H1 (cell line): ENCODE measurements at regions not wholly inside any gene's neighbourhood (a gene's known extent, or its start where the extent isn't known, plus 50 kb on each side); places are given as distances from the start of the nearest gene placed in this dataset.

Experiments
- E2F6 ChIP-seq: IDR thresholded peaks from 2 replicates; pipeline ENCODE4 v1.6.1; 2012; ENCODE audit warnings: inconsistent platforms
- HDAC2 ChIP-seq, 2 experiments: fragments of 300-600 bp in 1 of 2; sonication (generic) in 1 of 2; IDR thresholded peaks; 2 replicates each; pipeline ENCODE4 v1.6.1; 2011 to 2012; ENCODE audit warnings: low read depth in 2 of 2, low read length in 2 of 2, mild to moderate bottlenecking in 2 of 2, moderate library complexity in 2 of 2, borderline replicate concordance in 1 of 2, inconsistent platforms in 1 of 2
- RFX5 ChIP-seq: IDR thresholded peaks from 2 replicates; pipeline ENCODE4 v1.6.1; 2011; ENCODE audit warnings: low read depth, low read length, improper control_type of control experiment, borderline replicate concordance
- RXRA ChIP-seq: IDR thresholded peaks from 2 replicates; pipeline ENCODE4 v1.6.1; 2011; ENCODE audit warnings: low read depth, mild to moderate bottlenecking, low read length, moderate library complexity; ENCODE audit not compliant: insufficient read depth
- SAP30 ChIP-seq: fragments of 300-600 bp; sonication (generic); IDR thresholded peaks from 2 replicates; pipeline ENCODE4 v1.7.1; 2012; ENCODE audit warnings: low read length, moderate library complexity, mild to moderate bottlenecking, inconsistent platforms; ENCODE audit not compliant: insufficient read depth, insufficient replicate concordance
- TEAD4 ChIP-seq: IDR thresholded peaks from 2 replicates; pipeline ENCODE4 v1.6.1; 2012; ENCODE audit warnings: low read depth, low read length, inconsistent platforms, mixed read lengths

GRCh38 chr13:63381078-63381859 lies 1965.6 kb upstream of the PCDH20 start (continued):
- no peak for TF ChIP-seq RFX5
- no peak for TF ChIP-seq RXRA
- no peak for TF ChIP-seq SAP30
- no peak for TF ChIP-seq E2F6
- TF ChIP-seq HDAC2 (IDR thresholded peaks at IDR 0.05; ENCODE audit: borderline replicate concordance in 1 of 2, low read depth in 2 of 2, low read length in 2 of 2), result no peak
- TF ChIP-seq TEAD4, result no peak
